MM.1S (cell line): ENCODE measurements at regions not wholly inside any gene's neighbourhood (a gene's known extent, or its start where the extent isn't known, plus 50 kb on each side); places are given as distances from the start of the nearest gene placed in this dataset.

Source experiments
- DNase-seq: peaks from one replicate; pipeline ENCODE4 v3.0.0-alpha.2; 2015
- H2AFZ ChIP-seq: fragments of 300-600 bp; sonication (generic); 2 replicates; pipeline ENCODE4 v1.6.0; 2016; ENCODE audit warnings: antibody characterized with exemption, low read length
- H3F3A ChIP-seq: fragments of 300-600 bp; sonication (generic); 2 replicates; pipeline ENCODE4 v1.6.1; 2016; ENCODE audit warnings: mild to moderate bottlenecking, antibody characterized with exemption, low read length, moderate library complexity, mixed read lengths; ENCODE audit not compliant: insufficient read depth
- H3K27ac ChIP-seq: fragments of 300-600 bp; sonication (generic); 2 replicates; pipeline ENCODE4 v1.5.1; 2016; ENCODE audit warnings: mild to moderate bottlenecking, low read length
- H3K27me3 ChIP-seq: fragments of 300-600 bp; sonication (generic); replicated peaks from 2 replicates; pipeline ENCODE4 v1.6.0; 2016; ENCODE audit warnings: low read length; ENCODE audit not compliant: insufficient read depth
- H3K36me3 ChIP-seq: fragments of 300-600 bp; sonication (generic); replicated peaks from 2 replicates; pipeline ENCODE4 v1.6.1; 2016; ENCODE audit warnings: mild to moderate bottlenecking, low read length, mixed read lengths; ENCODE audit not compliant: insufficient read depth
- H3K4me1 ChIP-seq: fragments of 300-600 bp; sonication (generic); 2 replicates; pipeline ENCODE4 v1.6.1; 2016; ENCODE audit warnings: low read length, mixed read lengths
- H3K4me2 ChIP-seq: fragments of 300-600 bp; sonication (generic); 2 replicates; pipeline ENCODE4 v1.6.0; 2016; ENCODE audit warnings: low read depth, low read length
- H3K4me3 ChIP-seq: fragments of 300-600 bp; sonication (generic); 2 replicates; pipeline ENCODE4 v1.5.1; 2016; ENCODE audit warnings: low read length, mixed read lengths
- H3K79me2 ChIP-seq: fragments of 300-600 bp; sonication (generic); 2 replicates; pipeline ENCODE4 v1.6.1; 2016; ENCODE audit warnings: mixed run types, low read length, mixed read lengths
- H3K9ac ChIP-seq: fragments of 300-600 bp; sonication (generic); 2 replicates; pipeline ENCODE4 v1.6.1; 2016; ENCODE audit warnings: low read length, mixed read lengths
- H3K9me2 ChIP-seq: fragments of 300-600 bp; sonication (generic); replicated peaks from 2 replicates; pipeline ENCODE4 v1.6.1; 2016; ENCODE audit warnings: mild to moderate bottlenecking, low read length, mixed read lengths; ENCODE audit not compliant: insufficient read depth
- H3K9me3 ChIP-seq: fragments of 300-600 bp; sonication (generic); replicated peaks from 2 replicates; pipeline ENCODE4 v1.6.1; 2016; ENCODE audit warnings: mild to moderate bottlenecking, low read length, mixed read lengths; ENCODE audit not compliant: insufficient read depth
- H4K20me1 ChIP-seq: fragments of 300-600 bp; sonication (generic); 2 replicates; pipeline ENCODE4 v1.6.1; 2016; ENCODE audit warnings: mild to moderate bottlenecking, low read length, moderate library complexity, mixed read lengths; ENCODE audit not compliant: insufficient read depth
- CTCF ChIP-seq: fragments of 300-600 bp; sonication (generic); IDR thresholded peaks from 2 replicates; pipeline ENCODE4 v1.5.1; 2016; ENCODE audit warnings: antibody characterized with exemption, low read length, mixed read lengths
- EZH2 ChIP-seq: fragments of 300-600 bp; sonication (generic); optimal IDR thresholded peaks from 2 replicates; pipeline ENCODE3; 2017; ENCODE audit warnings: low read depth, mild to moderate bottlenecking, antibody characterized with exemption, low read length, mixed read lengths
- EZH2phosphoT487 ChIP-seq: fragments of 300-600 bp; sonication (generic); IDR thresholded peaks from 2 replicates; pipeline ENCODE4 v1.6.1; 2018; ENCODE audit warnings: antibody characterized with exemption, low read length

GRCh38 chr4:38406243-38406642 is 257.8 kb upstream of the KLF3 start:
- DNase-seq = no peak
- no peak overlapping the region for H3K9ac ChIP-seq

DNA sequence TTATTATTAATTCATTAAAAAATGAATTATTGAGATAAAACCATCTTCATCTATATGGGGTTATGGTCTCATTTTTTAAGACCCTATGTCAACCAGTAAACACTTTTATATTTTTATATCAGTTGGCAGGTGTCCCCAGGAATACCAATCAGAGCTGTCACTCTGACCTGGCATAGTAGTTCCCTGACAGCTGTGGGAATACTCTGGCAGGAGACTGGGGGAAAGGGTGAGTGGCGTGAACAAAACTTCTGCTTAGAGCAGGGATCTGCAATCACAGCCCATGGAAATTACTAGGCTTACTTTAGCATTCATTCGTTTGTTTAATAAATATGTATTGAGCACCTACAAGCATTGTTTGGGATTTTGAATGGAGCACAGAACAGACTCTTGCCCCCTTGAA is 254.1 kb upstream of the KLF3 start:
- H3K9me2 ChIP-seq = no peaks in the 10 kb centered on the region
- no peaks in the 10 kb centered on the region for H4K20me1 ChIP-seq
- no peak overlapping the region for H3K27ac ChIP-seq
- H3K4me2 ChIP-seq = no peak overlapping the region
- H3K27me3 ChIP-seq = no peaks in the 10 kb centered on the region
- no peaks in the 10 kb centered on the region for H3F3A ChIP-seq
- no peak for DNase-seq
- no peak overlapping the region for H3K4me3 ChIP-seq
- H2AFZ ChIP-seq = no peak overlapping the region
- H3K79me2 ChIP-seq = no peaks in the 10 kb centered on the region
- no peak overlapping the region for H3K9ac ChIP-seq
- no peaks in the 10 kb centered on the region for H3K36me3 ChIP-seq
- TF ChIP-seq EZH2phosphoT487 = no peak
- TF ChIP-seq CTCF = no peak
- no peak for TF ChIP-seq EZH2
- no peaks in the 10 kb centered on the region for H3K9me3 ChIP-seq
- peaks cover 7% of the 10 kb centered on the region for H3K4me1 ChIP-seq

More at GRCh38 chr4:38406243-38406642, 257.8 kb upstream of the KLF3 start:
- no peak for TF ChIP-seq EZH2phosphoT487
- no peak for TF ChIP-seq CTCF
- TF ChIP-seq EZH2 = no peak
- no peaks in the 10 kb centered on the region for H3K27me3 ChIP-seq
- no peaks in the 10 kb centered on the region for H3K4me1 ChIP-seq
- H3K27ac ChIP-seq = no peak overlapping the region
- H3K79me2 ChIP-seq = no peaks in the 10 kb centered on the region
- no peaks in the 10 kb centered on the region for H3F3A ChIP-seq
- no peak overlapping the region for H3K4me3 ChIP-seq
- H4K20me1 ChIP-seq = no peaks in the 10 kb centered on the region
- no peak overlapping the region for H2AFZ ChIP-seq
- no peaks in the 10 kb centered on the region for H3K36me3 ChIP-seq
- H3K9me3 ChIP-seq = no peaks in the 10 kb centered on the region
- no peaks in the 10 kb centered on the region for H3K9me2 ChIP-seq
- H3K4me2 ChIP-seq = no peak overlapping the region

DNA sequence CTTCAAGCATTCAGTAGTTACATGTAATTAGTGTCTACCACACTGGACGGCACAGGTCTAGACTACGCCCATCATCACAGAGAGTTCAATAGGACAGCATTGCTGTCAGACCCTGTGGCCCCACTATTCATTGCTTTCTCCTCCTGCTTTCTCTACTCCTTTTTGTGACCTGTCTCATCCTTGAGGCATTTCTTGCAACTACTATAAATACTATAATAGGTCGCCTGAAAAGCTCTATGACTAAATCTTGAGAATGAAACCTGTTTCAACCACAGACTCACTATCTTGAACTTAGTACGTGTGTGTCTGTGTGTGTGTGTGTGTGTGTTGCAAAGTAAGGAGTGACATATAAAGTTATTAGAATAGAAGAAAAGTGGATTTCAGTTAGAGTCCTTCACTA is 252.9 kb upstream of the KLF3 start:
- Histone ChIP-seq H3K9me2 (no peaks in the 10 kb centered on the region), H3K79me2 (no peaks in the 10 kb centered on the region), H3F3A (no peaks in the 10 kb centered on the region), H3K27me3 (no peaks in the 10 kb centered on the region), H3K9me3 (no peaks in the 10 kb centered on the region), H4K20me1 (no peaks in the 10 kb centered on the region), H3K27ac (no peak overlapping the region), H3K4me1 (peaks cover 7% of the 10 kb centered on the region), H3K4me2 (no peak overlapping the region), H3K4me3 (no peak overlapping the region), H3K36me3 (no peaks in the 10 kb centered on the region), H3K9ac (no peak overlapping the region), H2AFZ (no peak overlapping the region)
- no peak for TF ChIP-seq EZH2phosphoT487
- TF ChIP-seq CTCF = no peak
- DNase-seq = peak; percentile 48
